Dendritic cell treated with granulocyte-macrophage colony-stimulating factor and Interleukin-4, amounts not matched to agents 40 ng/mL and 50 ng/mL, for 4 days (primary cell): ENCODE measurements at regions not wholly inside any gene's neighbourhood (a gene's known extent, or its start where the extent isn't known, plus 50 kb on each side); places are given as distances from the start of the nearest gene placed in this dataset.
"Not testable (repeated sequence)": the region's sequence is repeated elsewhere in the genome, so short reads cannot be mapped to it uniquely, and the experiment has no call there.

Source experiments
- H3K27ac Mint-ChIP-seq: one replicate; pipeline ENCODE4 v1.8.0; 2022; ENCODE audit warnings: mild to moderate bottlenecking, mixed read lengths
- H3K27me3 Mint-ChIP-seq: one replicate; pipeline ENCODE4 v1.8.0; 2022; ENCODE audit warnings: mild to moderate bottlenecking, mixed read lengths
- H3K36me3 Mint-ChIP-seq: one replicate; pipeline ENCODE4 v1.8.0; 2022; ENCODE audit warnings: low read depth, mixed read lengths
- H3K4me1 Mint-ChIP-seq: one replicate; pipeline ENCODE4 v1.8.0; 2022; ENCODE audit warnings: low read depth, mixed read lengths
- H3K4me3 Mint-ChIP-seq: one replicate; pipeline ENCODE4 v1.8.0; 2022; ENCODE audit warnings: mild to moderate bottlenecking, moderate library complexity, mixed read lengths
- H3K9me3 Mint-ChIP-seq: one replicate; pipeline ENCODE4 v1.8.0; 2022; ENCODE audit warnings: mixed read lengths
- intact Hi-C: fragments of 100-400 bp; cut with micrococcal nuclease; formaldehyde crosslinking; loops from one replicate; pipeline ENCODE4 v1.15.0; 2022

- H3K36me3 Mint-ChIP-seq, intact Hi-C loops, H3K4me3 Mint-ChIP-seq, H3K27ac Mint-ChIP-seq, H3K27me3 Mint-ChIP-seq, H3K4me1 Mint-ChIP-seq: not testable (repeated sequence)
- peaks cover 12% of the 10 kb centered on the region for H3K9me3 Mint-ChIP-seq
Measured at GRCh38 chr6:50421041-50421440, 292.3 kb upstream of the TFAP2D start.

- H3K4me3 Mint-ChIP-seq = no peak overlapping the region
- H3K9me3 Mint-ChIP-seq = no peaks in the 10 kb centered on the region
- H3K27me3 Mint-ChIP-seq = no peaks in the 10 kb centered on the region
- no peaks in the 10 kb centered on the region for H3K36me3 Mint-ChIP-seq
- intact Hi-C loops = no loop called here
- no peaks in the 10 kb centered on the region for H3K4me1 Mint-ChIP-seq
- no peak overlapping the region for H3K27ac Mint-ChIP-seq
Measured at GRCh38 chr6:50427267-50427666, 286.1 kb upstream of the TFAP2D start.

- no peaks in the 10 kb centered on the region for H3K36me3 Mint-ChIP-seq
- H3K4me1 Mint-ChIP-seq = no peaks in the 10 kb centered on the region
- no peak overlapping the region for H3K27ac Mint-ChIP-seq
- H3K4me3 Mint-ChIP-seq = no peak overlapping the region
- no peaks in the 10 kb centered on the region for H3K27me3 Mint-ChIP-seq
- H3K9me3 Mint-ChIP-seq = no peaks in the 10 kb centered on the region
- intact Hi-C loops = no loop called here
Measured at GRCh38 chr6:50437901-50438300, 275.4 kb upstream of the TFAP2D start.

GRCh38 chr6:50442531-50443040, 270.7 kb upstream of the TFAP2D start:
- H3K36me3 Mint-ChIP-seq = no peaks in the 10 kb centered on the region
- no peak overlapping the region for H3K4me3 Mint-ChIP-seq
- no peaks in the 10 kb centered on the region for H3K9me3 Mint-ChIP-seq
- no peak overlapping the region for H3K27ac Mint-ChIP-seq
- intact Hi-C loops = no loop called here
- H3K27me3 Mint-ChIP-seq = no peaks in the 10 kb centered on the region
- H3K4me1 Mint-ChIP-seq = no peaks in the 10 kb centered on the region

- Mint-ChIP-seq H3K27ac (no peak overlapping the region), H3K27me3 (no peaks in the 10 kb centered on the region), H3K36me3 (no peaks in the 10 kb centered on the region), H3K4me1 (no peaks in the 10 kb centered on the region), H3K4me3 (no peak overlapping the region), H3K9me3 (no peaks in the 10 kb centered on the region)
- intact Hi-C loops = no loop called here
Measured at GRCh38 chr6:50443144-50443543, 270.2 kb upstream of the TFAP2D start.

GRCh38 chr6:50449128-50449527, 264.2 kb upstream of the TFAP2D start:
- no peaks in the 10 kb centered on the region for H3K9me3 Mint-ChIP-seq
- no peak overlapping the region for H3K27ac Mint-ChIP-seq
- H3K4me3 Mint-ChIP-seq = no peak overlapping the region
- intact Hi-C loops = no loop called here
- no peaks in the 10 kb centered on the region for H3K4me1 Mint-ChIP-seq
- no peaks in the 10 kb centered on the region for H3K36me3 Mint-ChIP-seq
- no peaks in the 10 kb centered on the region for H3K27me3 Mint-ChIP-seq

GRCh38 chr6:50451826-50452400, 261.4 kb upstream of the TFAP2D start:
- Mint-ChIP-seq H3K9me3 (no peaks in the 10 kb centered on the region), H3K4me1 (no peaks in the 10 kb centered on the region), H3K27ac (no peak overlapping the region), H3K4me3 (no peak overlapping the region), H3K36me3 (no peaks in the 10 kb centered on the region), H3K27me3 (no peaks in the 10 kb centered on the region)
- intact Hi-C loops = no loop called here

- no peaks in the 10 kb centered on the region for H3K9me3 Mint-ChIP-seq
- no peaks in the 10 kb centered on the region for H3K36me3 Mint-ChIP-seq
- intact Hi-C loops = no loop called here
- H3K4me1 Mint-ChIP-seq = no peaks in the 10 kb centered on the region
- no peaks in the 10 kb centered on the region for H3K27me3 Mint-ChIP-seq
- no peak overlapping the region for H3K4me3 Mint-ChIP-seq
- H3K27ac Mint-ChIP-seq = no peak overlapping the region
Measured at GRCh38 chr6:50455029-50455428, 258.3 kb upstream of the TFAP2D start.

GRCh38 chr6:50457351-50457750, 256.0 kb upstream of the TFAP2D start:
- Mint-ChIP-seq H3K9me3 (no peaks in the 10 kb centered on the region), H3K4me1 (no peaks in the 10 kb centered on the region), H3K36me3 (no peaks in the 10 kb centered on the region), H3K27me3 (no peaks in the 10 kb centered on the region), H3K4me3 (no peak overlapping the region), H3K27ac (no peak overlapping the region)
- intact Hi-C loops = no loop called here

GRCh38 chr6:50461696-50462095, 251.6 kb upstream of the TFAP2D start:
- Mint-ChIP-seq H3K9me3 (no peaks in the 10 kb centered on the region), H3K27ac (no peak overlapping the region), H3K4me1 (no peaks in the 10 kb centered on the region), H3K36me3 (no peaks in the 10 kb centered on the region), H3K27me3 (no peaks in the 10 kb centered on the region), H3K4me3 (no peak overlapping the region)
- intact Hi-C loops = no loop called here

- H3K9me3 Mint-ChIP-seq = no peaks in the 10 kb centered on the region
- intact Hi-C loops = no loop called here
- no peaks in the 10 kb centered on the region for H3K36me3 Mint-ChIP-seq
- H3K27ac Mint-ChIP-seq = no peak overlapping the region
- no peaks in the 10 kb centered on the region for H3K4me1 Mint-ChIP-seq
- no peaks in the 10 kb centered on the region for H3K27me3 Mint-ChIP-seq
- no peak overlapping the region for H3K4me3 Mint-ChIP-seq
Measured at GRCh38 chr6:50463931-50464330, 249.4 kb upstream of the TFAP2D start.

GRCh38 chr6:50467931-50468330, 245.4 kb upstream of the TFAP2D start:
- H3K27me3 Mint-ChIP-seq = no peaks in the 10 kb centered on the region
- no peak overlapping the region for H3K4me3 Mint-ChIP-seq
- H3K36me3 Mint-ChIP-seq = no peaks in the 10 kb centered on the region
- no peaks in the 10 kb centered on the region for H3K9me3 Mint-ChIP-seq
- H3K4me1 Mint-ChIP-seq = no peaks in the 10 kb centered on the region
- H3K27ac Mint-ChIP-seq = no peak overlapping the region
- intact Hi-C loops = no loop called here

GRCh38 chr6:50471041-50471440, 242.3 kb upstream of the TFAP2D start:
- no peak overlapping the region for H3K4me3 Mint-ChIP-seq
- H3K36me3 Mint-ChIP-seq = no peaks in the 10 kb centered on the region
- intact Hi-C loops = no loop called here
- H3K4me1 Mint-ChIP-seq = no peaks in the 10 kb centered on the region
- H3K9me3 Mint-ChIP-seq = no peaks in the 10 kb centered on the region
- no peak overlapping the region for H3K27ac Mint-ChIP-seq
- H3K27me3 Mint-ChIP-seq = no peaks in the 10 kb centered on the region

GRCh38 chr6:50510361-50510760, 203.0 kb upstream of the TFAP2D start:
- Mint-ChIP-seq H3K4me3 (no peak overlapping the region), H3K9me3 (no peaks in the 10 kb centered on the region), H3K4me1 (no peaks in the 10 kb centered on the region), H3K27ac (no peak overlapping the region), H3K36me3 (no peaks in the 10 kb centered on the region), H3K27me3 (no peaks in the 10 kb centered on the region)
- intact Hi-C loops = no loop called here
